ENCODE measurements at regions not wholly inside any gene's neighbourhood (a gene's known extent, or its start where the extent isn't known, plus 50 kb on each side); places are given as distances from the start of the nearest gene placed in this dataset.

DNA sequence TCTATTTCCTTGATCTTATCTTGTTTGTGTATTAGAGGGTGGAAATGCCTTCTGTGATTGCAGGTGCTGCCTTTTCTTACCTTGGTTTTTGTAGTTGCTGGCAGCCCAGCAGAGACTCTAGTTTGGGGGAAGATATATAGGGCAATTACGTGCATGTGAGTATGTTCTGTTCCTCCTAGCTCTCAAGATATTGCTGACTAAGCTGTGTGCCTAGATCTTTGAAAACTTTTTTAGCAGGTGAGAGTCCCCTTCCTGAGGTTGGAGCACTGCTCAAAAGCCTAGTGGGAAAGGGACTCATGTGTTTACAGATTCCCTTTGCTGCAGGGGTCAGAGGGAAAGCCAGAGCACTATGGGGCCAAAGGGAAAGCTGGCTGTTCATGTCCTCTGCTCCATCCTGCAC lies 136.1 kb downstream of the VSIG4 start:
- no peaks in the 10 kb centered on the region for H3K9me3 Mint-ChIP-seq (ENCODE audit: unreplicated experiment)
- no peaks in the 10 kb centered on the region for H3K36me3 ChIP-seq (ENCODE audit: insufficient read depth, low read length)
- DNase-seq (ENCODE audit: low read depth), result no peak
- H3K9me3 ChIP-seq (ENCODE audit: insufficient read depth, low read depth, low read length), result no peaks in the 10 kb centered on the region
- H3K4me3 Mint-ChIP-seq (ENCODE audit: unreplicated experiment), result no peak overlapping the region
- no peaks in the 10 kb centered on the region for H3K36me3 Mint-ChIP-seq (ENCODE audit: low read depth, unreplicated experiment)
- H3K4me1 ChIP-seq (ENCODE audit: insufficient read depth, low read length), result no peaks in the 10 kb centered on the region
- no peak for TF ChIP-seq EZH2 (IDR thresholded peaks at IDR 0.05; ENCODE audit: insufficient read depth, low read length)
- TF ChIP-seq CTCF (IDR thresholded peaks at IDR 0.05; ENCODE audit: insufficient read depth, low read depth, low read length), result no peak
- H3K4me2 ChIP-seq (ENCODE audit: low read length), result no peak overlapping the region
- peaks cover 3% of the 10 kb centered on the region for H3K27me3 Mint-ChIP-seq (ENCODE audit: low read depth, unreplicated experiment)
- H3K4me1 Mint-ChIP-seq (ENCODE audit: low read depth, unreplicated experiment), result no peaks in the 10 kb centered on the region
- no peaks in the 10 kb centered on the region for H3K27me3 ChIP-seq (ENCODE audit: insufficient read depth, low read length)
- H4K20me1 ChIP-seq (ENCODE audit: insufficient read depth, low read length), result no peaks in the 10 kb centered on the region
- H3K79me2 ChIP-seq (ENCODE audit: insufficient read depth, low read length), result no peaks in the 10 kb centered on the region
- H3K27ac ChIP-seq (ENCODE audit: low read depth, low read length), result no peak overlapping the region
- H3K9ac ChIP-seq (ENCODE audit: low read length), result no peak overlapping the region
- H3K4me3 ChIP-seq (ENCODE audit: insufficient read depth, low read depth, low read length), result no peak overlapping the region
- no peak for FAIRE-seq
- H2AFZ ChIP-seq (ENCODE audit: low read depth, low read length), result no peak overlapping the region
- no peak overlapping the region for H3K27ac Mint-ChIP-seq (ENCODE audit: unreplicated experiment)

DNA sequence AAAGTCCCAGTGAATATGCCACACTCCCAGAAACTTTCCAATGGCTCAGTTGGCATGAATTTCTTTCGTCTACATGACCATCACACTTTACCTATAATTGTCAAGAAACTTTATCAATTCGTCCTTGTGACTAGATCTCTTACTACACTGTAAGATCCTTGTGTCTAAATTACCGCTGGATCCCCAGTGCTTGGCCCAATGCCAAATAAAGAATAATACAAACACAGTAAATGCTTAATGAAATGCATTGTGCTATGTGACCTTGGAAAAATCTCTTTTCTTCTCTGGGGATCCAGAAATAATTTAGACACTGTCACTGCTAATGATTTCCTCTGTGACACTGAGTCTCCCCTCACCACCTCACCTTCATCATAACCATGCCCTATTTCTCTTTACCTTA lies 137.9 kb downstream of the VSIG4 start:
- Mint-ChIP-seq H3K4me1 (ENCODE audit: low read depth, unreplicated experiment) (no peaks in the 10 kb centered on the region), H3K36me3 (ENCODE audit: low read depth, unreplicated experiment) (no peaks in the 10 kb centered on the region), H3K4me3 (ENCODE audit: unreplicated experiment) (no peak overlapping the region), H3K27ac (ENCODE audit: unreplicated experiment) (no peak overlapping the region), H3K27me3 (ENCODE audit: low read depth, unreplicated experiment) (peaks cover 3% of the 10 kb centered on the region), H3K9me3 (ENCODE audit: unreplicated experiment) (no peaks in the 10 kb centered on the region)
- no peak overlapping the region for H3K4me3 ChIP-seq (ENCODE audit: insufficient read depth, low read depth, low read length)
- no peaks in the 10 kb centered on the region for H3K79me2 ChIP-seq (ENCODE audit: insufficient read depth, low read length)
- H3K4me2 ChIP-seq (ENCODE audit: low read length), result no peak overlapping the region
- no peaks in the 10 kb centered on the region for H3K4me1 ChIP-seq (ENCODE audit: insufficient read depth, low read length)
- H3K27ac ChIP-seq (ENCODE audit: low read depth, low read length), result no peak overlapping the region
- H3K36me3 ChIP-seq (ENCODE audit: insufficient read depth, low read length), result no peaks in the 10 kb centered on the region
- no peak for TF ChIP-seq CTCF (IDR thresholded peaks at IDR 0.05; ENCODE audit: insufficient read depth, low read depth, low read length)
- TF ChIP-seq EZH2 (IDR thresholded peaks at IDR 0.05; ENCODE audit: insufficient read depth, low read length), result no peak
- H2AFZ ChIP-seq (ENCODE audit: low read depth, low read length), result no peak overlapping the region
- no peaks in the 10 kb centered on the region for H3K27me3 ChIP-seq (ENCODE audit: insufficient read depth, low read length)
- DNase-seq (ENCODE audit: low read depth), result no peak
- H3K9me3 ChIP-seq (ENCODE audit: insufficient read depth, low read depth, low read length), result no peaks in the 10 kb centered on the region
- H4K20me1 ChIP-seq (ENCODE audit: insufficient read depth, low read length), result no peaks in the 10 kb centered on the region
- no peak overlapping the region for H3K9ac ChIP-seq (ENCODE audit: low read length)
- FAIRE-seq, result peak; percentile 37

DNA sequence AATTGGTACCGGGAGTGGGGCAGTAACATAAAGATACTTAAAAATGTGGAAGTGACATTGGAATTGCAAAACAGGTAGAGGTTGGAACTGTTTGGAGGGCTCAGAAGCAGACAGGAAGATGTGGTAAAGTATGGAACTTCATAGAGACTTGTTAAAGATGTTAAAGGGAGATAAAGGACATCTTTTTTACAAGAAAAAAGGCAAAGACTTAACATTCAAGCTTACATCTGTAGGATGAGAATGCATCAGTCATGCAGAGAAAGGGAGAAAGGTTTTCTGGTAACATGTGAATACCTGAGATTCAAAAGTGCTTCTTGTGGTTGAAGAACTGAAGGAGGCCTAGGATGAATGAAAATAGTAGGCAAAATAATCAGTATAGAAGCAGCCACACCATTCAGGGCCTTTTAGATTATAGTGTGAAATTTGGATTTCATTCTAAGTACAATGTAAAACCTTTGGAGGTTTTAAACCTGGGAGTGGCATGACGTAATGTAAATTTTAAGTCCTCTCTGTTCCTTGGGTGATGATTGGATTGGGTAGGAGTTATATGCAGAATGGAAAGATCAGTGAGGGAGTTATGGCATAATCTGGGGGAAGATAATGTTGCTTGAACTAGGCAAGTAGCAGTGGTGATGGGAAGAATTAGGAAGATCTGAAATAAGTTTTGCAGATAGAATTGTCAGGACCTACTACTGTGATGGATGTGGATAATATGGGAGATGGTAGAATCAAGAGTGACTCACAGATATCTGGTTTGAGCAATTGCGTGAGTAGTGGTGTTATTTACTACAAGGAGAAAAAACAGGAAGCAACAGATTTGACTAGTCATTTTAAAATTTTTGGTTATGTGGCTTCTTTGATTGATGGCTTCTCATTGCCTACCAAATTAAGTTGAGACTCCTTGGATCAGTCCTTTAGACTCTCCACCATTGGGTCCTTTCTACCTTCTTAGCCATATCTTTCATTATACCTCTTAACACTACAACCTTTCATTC lies 138.7 kb downstream of the VSIG4 start:
- no peak for TF ChIP-seq CTCF (IDR thresholded peaks at IDR 0.05; ENCODE audit: insufficient read depth, low read depth, low read length)
- TF ChIP-seq EZH2 (IDR thresholded peaks at IDR 0.05; ENCODE audit: insufficient read depth, low read length), result no peak
- Histone ChIP-seq H3K9me3 (ENCODE audit: insufficient read depth, low read depth, low read length) (no peaks in the 10 kb centered on the region), H4K20me1 (ENCODE audit: insufficient read depth, low read length) (no peaks in the 10 kb centered on the region), H3K27ac (ENCODE audit: low read depth, low read length) (no peak overlapping the region), H3K27me3 (ENCODE audit: insufficient read depth, low read length) (no peaks in the 10 kb centered on the region), H3K9ac (ENCODE audit: low read length) (no peak overlapping the region), H2AFZ (ENCODE audit: low read depth, low read length) (no peak overlapping the region), H3K79me2 (ENCODE audit: insufficient read depth, low read length) (no peaks in the 10 kb centered on the region), H3K4me3 (ENCODE audit: insufficient read depth, low read depth, low read length) (no peak overlapping the region), H3K4me1 (ENCODE audit: insufficient read depth, low read length) (no peaks in the 10 kb centered on the region), H3K4me2 (ENCODE audit: low read length) (no peak overlapping the region), H3K36me3 (ENCODE audit: insufficient read depth, low read length) (no peaks in the 10 kb centered on the region)
- peaks cover 3% of the 10 kb centered on the region for H3K27me3 Mint-ChIP-seq (ENCODE audit: low read depth, unreplicated experiment)
- no peak overlapping the region for H3K4me3 Mint-ChIP-seq (ENCODE audit: unreplicated experiment)
- FAIRE-seq (peak; percentile 63), DNase-seq (ENCODE audit: low read depth) (no peak)
- H3K9me3 Mint-ChIP-seq (ENCODE audit: unreplicated experiment), result no peaks in the 10 kb centered on the region
- no peaks in the 10 kb centered on the region for H3K36me3 Mint-ChIP-seq (ENCODE audit: low read depth, unreplicated experiment)
- no peaks in the 10 kb centered on the region for H3K4me1 Mint-ChIP-seq (ENCODE audit: low read depth, unreplicated experiment)
- no peak overlapping the region for H3K27ac Mint-ChIP-seq (ENCODE audit: unreplicated experiment)
